Fibroblast of the aortic adventitia (primary cell): ENCODE measurements at regions not wholly inside any gene's neighbourhood (a gene's known extent, or its start where the extent isn't known, plus 50 kb on each side); places are given as distances from the start of the nearest gene placed in this dataset. TPM values are rescaled to one million over a fixed set of nuclear protein-coding genes. Genes with fewer than 3 reads are reported as not detected.
"Not testable (repeated sequence)": the region's sequence is repeated elsewhere in the genome, so short reads cannot be mapped to it uniquely, and the experiment has no call there.

Experiments used
- DNase-seq: peaks from one replicate; pipeline ENCODE4 v3.0.0-alpha.2; 2010; ENCODE audit warnings: low read depth
- H3K4me3 ChIP-seq: 2 replicates; pipeline ENCODE4 v1.5.1; 2011; ENCODE audit warnings: low read depth, mild to moderate bottlenecking, control low read depth, low read length, moderate library complexity
- small RNA-seq: library from RNA; depleted of rRNA; stranded (forward); fragments of <200 nt; gene quantifications from one replicate; pipeline ENCODE3, GENCODE V24; 2012
- TF ChIP-seq, protein P1 (sequence below): IDR thresholded peaks from 2 replicates; pipeline ENCODE4 v1.5.1; 2011; ENCODE audit warnings: mild to moderate bottlenecking, low read length, control low read depth, inconsistent platforms; ENCODE audit not compliant: insufficient read depth

DNA sequence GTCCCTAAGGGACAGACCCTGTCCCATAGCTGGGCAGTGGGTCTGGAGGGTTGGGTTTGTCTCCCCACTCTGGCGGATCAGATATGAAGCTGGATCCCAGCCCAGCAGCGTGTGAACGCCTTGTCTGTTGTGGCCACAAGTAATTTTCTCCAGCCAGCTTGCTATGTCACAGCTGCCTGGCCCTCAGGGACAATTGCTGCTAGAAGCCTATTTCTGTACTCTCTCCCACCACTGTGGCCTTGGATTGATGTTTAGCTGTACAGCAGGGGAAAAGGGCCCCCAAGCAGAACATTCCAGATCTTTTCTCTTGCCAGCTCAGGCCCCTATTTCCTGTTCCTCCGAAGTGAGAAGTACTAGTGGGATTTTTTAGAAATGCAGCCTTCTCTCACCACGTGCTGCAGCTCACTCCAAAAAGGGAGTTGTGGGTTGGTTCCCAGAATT, 53.5 kb upstream of the WAC start:
- DNase-seq: no peak
- TF ChIP-seq, protein P1, sequence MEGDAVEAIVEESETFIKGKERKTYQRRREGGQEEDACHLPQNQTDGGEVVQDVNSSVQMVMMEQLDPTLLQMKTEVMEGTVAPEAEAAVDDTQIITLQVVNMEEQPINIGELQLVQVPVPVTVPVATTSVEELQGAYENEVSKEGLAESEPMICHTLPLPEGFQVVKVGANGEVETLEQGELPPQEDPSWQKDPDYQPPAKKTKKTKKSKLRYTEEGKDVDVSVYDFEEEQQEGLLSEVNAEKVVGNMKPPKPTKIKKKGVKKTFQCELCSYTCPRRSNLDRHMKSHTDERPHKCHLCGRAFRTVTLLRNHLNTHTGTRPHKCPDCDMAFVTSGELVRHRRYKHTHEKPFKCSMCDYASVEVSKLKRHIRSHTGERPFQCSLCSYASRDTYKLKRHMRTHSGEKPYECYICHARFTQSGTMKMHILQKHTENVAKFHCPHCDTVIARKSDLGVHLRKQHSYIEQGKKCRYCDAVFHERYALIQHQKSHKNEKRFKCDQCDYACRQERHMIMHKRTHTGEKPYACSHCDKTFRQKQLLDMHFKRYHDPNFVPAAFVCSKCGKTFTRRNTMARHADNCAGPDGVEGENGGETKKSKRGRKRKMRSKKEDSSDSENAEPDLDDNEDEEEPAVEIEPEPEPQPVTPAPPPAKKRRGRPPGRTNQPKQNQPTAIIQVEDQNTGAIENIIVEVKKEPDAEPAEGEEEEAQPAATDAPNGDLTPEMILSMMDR: no peak
- no peak overlapping the region for H3K4me3 ChIP-seq

DNA sequence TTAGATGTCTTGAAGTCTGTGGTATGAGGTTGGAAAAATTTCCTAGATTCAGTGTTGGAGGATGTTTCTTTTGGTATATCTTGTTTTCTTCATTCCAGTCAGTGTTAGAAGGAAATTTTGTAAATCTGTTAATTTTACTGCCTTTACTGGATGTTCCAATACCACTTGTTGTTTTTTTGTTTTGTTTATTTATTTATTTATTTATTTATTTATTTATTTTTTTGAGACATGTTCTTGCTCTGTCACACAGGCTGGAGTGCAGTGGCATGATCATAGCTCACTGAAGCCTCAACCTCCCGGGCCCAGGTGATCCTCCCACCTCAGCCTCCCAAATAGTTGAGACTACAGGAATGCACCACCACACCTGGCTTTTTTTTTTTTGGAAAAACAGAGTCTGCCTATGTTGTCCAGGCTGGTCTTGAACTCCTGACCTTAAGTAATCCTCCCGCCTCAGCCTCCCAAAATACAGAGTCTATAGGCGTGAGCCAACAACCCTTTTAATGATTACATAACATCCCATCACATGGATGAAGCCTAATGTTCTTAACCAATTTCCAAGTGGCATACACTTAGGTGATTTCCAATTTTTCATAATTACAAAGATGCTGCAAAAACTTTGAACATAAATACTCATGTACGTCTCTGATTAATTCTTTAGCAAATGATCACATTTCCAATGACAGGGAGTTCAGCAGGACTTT, 52.8 kb upstream of the WAC start:
- DNase-seq: no peak
- TF ChIP-seq, protein P1: no peak
- no peak overlapping the region for H3K4me3 ChIP-seq

DNA sequence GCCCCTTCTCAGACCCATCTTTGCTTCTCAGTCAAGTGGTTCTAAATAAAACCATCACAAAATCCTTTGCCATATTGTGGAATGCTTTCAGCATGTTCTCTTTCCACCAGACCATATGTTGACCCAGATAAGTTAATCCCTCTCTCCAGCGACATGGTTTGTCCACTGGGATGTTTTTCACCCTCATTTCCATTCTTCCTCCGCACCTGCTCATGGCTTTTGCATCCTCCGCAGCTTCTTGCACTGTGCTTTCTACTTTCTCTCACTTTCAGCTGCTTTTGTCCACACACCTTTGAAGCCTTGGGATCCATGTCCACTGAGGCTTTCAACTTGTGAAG, 52.3 kb upstream of the WAC start:
- TF ChIP-seq, protein P1: no peak
- DNase-seq: no peak
- no peak overlapping the region for H3K4me3 ChIP-seq

DNA sequence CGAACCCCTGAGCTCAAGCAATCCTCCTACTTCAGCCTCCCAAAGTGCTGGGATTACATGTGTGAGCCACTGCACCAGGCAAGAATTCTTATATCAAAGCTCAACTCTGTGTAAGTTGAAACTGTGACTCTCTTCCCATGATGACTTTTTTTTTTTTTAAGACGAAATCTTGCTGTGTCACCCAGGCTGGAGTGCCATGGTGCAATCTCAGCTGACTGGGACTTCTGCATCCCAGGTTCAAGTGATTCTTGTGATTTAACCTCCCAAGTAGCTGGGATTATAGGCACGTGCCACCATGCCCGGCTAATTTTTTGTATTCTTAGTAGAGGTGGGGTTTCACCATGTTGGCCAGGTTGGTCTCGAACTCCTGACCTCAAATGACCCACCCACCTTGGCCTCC, 51.6 kb upstream of the WAC start:
- not testable (repeated sequence) for H3K4me3 ChIP-seq, DNase-seq

DNA sequence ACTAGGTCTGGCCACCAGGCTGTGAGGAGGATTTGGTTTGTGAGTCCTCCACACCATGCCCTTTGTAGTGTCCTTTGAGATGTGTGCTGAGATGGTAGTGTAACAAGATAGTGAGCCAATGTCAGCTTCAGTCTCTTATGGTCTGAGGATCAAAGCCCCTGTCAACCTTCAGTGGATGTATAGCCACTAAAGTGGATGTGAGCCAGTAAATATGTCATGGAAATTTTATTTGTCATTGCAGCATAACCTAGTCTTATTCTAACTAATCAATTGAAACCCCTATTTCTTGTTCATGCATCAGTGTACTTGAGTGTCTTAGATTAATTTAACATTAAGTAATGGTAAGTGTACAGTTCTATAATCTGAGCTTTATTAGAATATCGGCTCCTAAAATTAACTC, 51.0 kb upstream of the WAC start:
- TF ChIP-seq, protein P1: no peak
- no peak overlapping the region for H3K4me3 ChIP-seq
- DNase-seq: no peak

Small RNAs in the stretch of these regions (small RNA-seq; reads per million reads assigned to genes)
- gene RF00012: not detected
